ENCODE measurements at regions not wholly inside any gene's neighbourhood (a gene's known extent, or its start where the extent isn't known, plus 50 kb on each side); places are given as distances from the start of the nearest gene placed in this dataset.

- H3K4me3 ChIP-seq (ENCODE audit: low read depth in 2 of 2, low read length in 2 of 2) = no peak overlapping the region
- no peak for ATAC-seq
- no peaks in the 10 kb centered on the region for H3K36me3 ChIP-seq (ENCODE audit: control insufficient read depth, insufficient read depth, low read length)
- no peaks in the 10 kb centered on the region for H3K27me3 ChIP-seq (ENCODE audit: control insufficient read depth, insufficient read depth, low read length)
- in situ Hi-C loops (cut with HindIII; ENCODE audit: low pct_unique_long_range_greater_than_20kb, low sequenced_read_pairs) = no loop called here
- ChIA-PET POLR2A (no interaction called here), CTCF (no interaction called here)
- H3K9me3 ChIP-seq (ENCODE audit: control insufficient read depth, insufficient read depth, low read depth, low read length) = no peaks in the 10 kb centered on the region
- no peaks in the 10 kb centered on the region for H3K4me1 ChIP-seq (ENCODE audit: control insufficient read depth, insufficient read depth, low read length)
- BruUV-seq (replicated peaks) = no TSS peak
- intact Hi-C loops (cut with micrococcal nuclease; ENCODE audit: unreplicated experiment) = no loop called here
- TF ChIP-seq REST (IDR thresholded peaks at IDR 0.05; ENCODE audit: insufficient read depth in 1 of 2, low read depth in 2 of 2, low read length in 1 of 2) = no peak
- no peak for TF ChIP-seq CTCF (IDR thresholded peaks at IDR 0.05)
- TF ChIP-seq POLR2AphosphoS5 (IDR thresholded peaks at IDR 0.05; ENCODE audit: low read depth, low read length) = no peak
- TF ChIP-seq SIN3A (IDR thresholded peaks at IDR 0.05; ENCODE audit: borderline replicate concordance, insufficient read depth, low read depth, low read length) = no peak
- TF ChIP-seq TCF7L2 (IDR thresholded peaks at IDR 0.05; ENCODE audit: low read depth, low read length) = no peak
- DNase-seq (ENCODE audit: low read depth, low spot score) = no peak
- no peak overlapping the region for H3K27ac ChIP-seq (ENCODE audit: low read length)
Measured at GRCh38 chr12:82210882-82211281, 147.3 kb downstream of the CCDC59 start.

GRCh38 chr12:82209533-82209932 lies 148.7 kb downstream of the CCDC59 start:
- H3K4me3 ChIP-seq (ENCODE audit: low read depth in 2 of 2, low read length in 2 of 2) = no peak overlapping the region
- POLR2A ChIA-PET = no interaction called here
- DNase-seq (ENCODE audit: low read depth, low spot score) = no peak

More at GRCh38 chr12:82209533-82209932, 148.7 kb downstream of the CCDC59 start:
- Histone ChIP-seq H3K27me3 (ENCODE audit: control insufficient read depth, insufficient read depth, low read length) (no peaks in the 10 kb centered on the region), H3K9me3 (ENCODE audit: control insufficient read depth, insufficient read depth, low read depth, low read length) (no peaks in the 10 kb centered on the region), H3K4me1 (ENCODE audit: control insufficient read depth, insufficient read depth, low read length) (no peaks in the 10 kb centered on the region), H3K27ac (ENCODE audit: low read length) (no peak overlapping the region), H3K36me3 (ENCODE audit: control insufficient read depth, insufficient read depth, low read length) (no peaks in the 10 kb centered on the region)
- intact Hi-C loops (cut with micrococcal nuclease; ENCODE audit: unreplicated experiment) = no loop called here
- CTCF ChIA-PET = no interaction called here
- in situ Hi-C loops (cut with HindIII; ENCODE audit: low pct_unique_long_range_greater_than_20kb, low sequenced_read_pairs) = no loop called here
- no peak for TF ChIP-seq SIN3A (IDR thresholded peaks at IDR 0.05; ENCODE audit: borderline replicate concordance, insufficient read depth, low read depth, low read length)
- no peak for TF ChIP-seq TCF7L2 (IDR thresholded peaks at IDR 0.05; ENCODE audit: low read depth, low read length)
- no peak for TF ChIP-seq REST (IDR thresholded peaks at IDR 0.05; ENCODE audit: insufficient read depth in 1 of 2, low read depth in 2 of 2, low read length in 1 of 2)
- TF ChIP-seq CTCF (IDR thresholded peaks at IDR 0.05) = no peak
- no peak for TF ChIP-seq POLR2AphosphoS5 (IDR thresholded peaks at IDR 0.05; ENCODE audit: low read depth, low read length)
- BruUV-seq (replicated peaks) = no TSS peak
- ATAC-seq = no peak
